ENCODE measurements at regions not wholly inside any gene's neighbourhood (a gene's known extent, or its start where the extent isn't known, plus 50 kb on each side); places are given as distances from the start of the nearest gene placed in this dataset.

DNA sequence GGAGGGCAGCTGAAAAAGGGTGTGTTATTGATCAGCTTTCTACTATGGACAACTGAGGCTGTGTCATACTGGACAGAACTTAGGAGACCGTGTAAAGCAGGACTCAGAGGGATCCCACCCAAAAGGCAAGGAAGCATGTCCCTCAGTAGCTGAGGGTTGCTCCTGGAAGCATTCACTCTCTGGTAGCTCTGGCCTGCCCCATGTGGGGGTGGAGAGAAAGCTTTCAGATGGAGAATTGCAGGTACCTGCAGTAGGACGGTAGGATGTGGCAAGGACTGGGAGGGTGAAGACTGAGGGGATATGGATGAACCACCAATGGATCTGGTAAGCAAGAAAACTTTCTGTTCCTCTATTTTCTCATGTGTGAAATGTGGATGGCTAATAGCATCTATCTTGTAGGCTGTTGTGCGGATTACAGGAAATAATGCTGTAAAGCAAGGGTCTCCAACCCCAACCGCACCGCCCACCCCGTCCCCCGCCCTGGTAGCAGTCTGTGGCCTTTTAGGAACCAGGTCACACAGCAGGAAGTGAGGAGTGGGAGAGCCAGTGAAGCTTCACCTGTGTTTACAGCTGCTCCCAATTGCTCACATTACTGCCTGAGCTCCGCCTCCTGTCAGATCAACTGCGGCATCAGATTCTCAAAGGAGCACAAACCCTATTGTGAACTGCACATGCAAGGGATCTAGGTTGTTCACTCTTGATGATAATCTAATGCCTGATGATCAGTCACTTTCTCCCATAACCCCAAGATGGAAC lies 157.7 kb upstream of the PROK2 start:
- Histone ChIP-seq H3K27me3 (ENCODE audit: control insufficient read depth in 2 of 2, insufficient read depth in 2 of 2, low read length in 2 of 2) (no peaks in the 10 kb centered on the region), H3K4me1 (ENCODE audit: control insufficient read depth, extremely low read depth, insufficient read depth, low read length) (no peaks in the 10 kb centered on the region), H3K79me2 (ENCODE audit: control insufficient read depth, insufficient read depth, low read length) (no peaks in the 10 kb centered on the region), H3K36me3 (ENCODE audit: control insufficient read depth in 2 of 2, extremely low read depth in 1 of 2, insufficient read depth in 2 of 2, low read length in 2 of 2) (no peaks in the 10 kb centered on the region), H3K4me2 (ENCODE audit: insufficient read depth, low read length) (no peak overlapping the region), H3K27ac (ENCODE audit: insufficient read depth, low read depth, low read length) (no peak overlapping the region), H3K9me3 (replicated peaks; ENCODE audit: control insufficient read depth, insufficient read depth, low read length) (no peaks in the 10 kb centered on the region), H3K9ac (replicated peaks; ENCODE audit: extremely low read depth, insufficient read depth, low read length) (no peak overlapping the region), H4K20me1 (replicated peaks; ENCODE audit: control insufficient read depth, extremely low read depth, insufficient read depth, low read length) (no peaks in the 10 kb centered on the region), H3K4me3 (replicated peaks in 1 of 3; ENCODE audit: insufficient read depth in 1 of 3, low read depth in 1 of 3, low read length in 3 of 3) (no peak overlapping the region), H2AFZ (ENCODE audit: low read depth, low read length) (no peak overlapping the region), H3K9me1 (replicated peaks; ENCODE audit: control insufficient read depth, extremely low read depth, insufficient read depth, low read length) (no peaks in the 10 kb centered on the region)
- intact Hi-C loops (cut with micrococcal nuclease) (no loop called here), dilution Hi-C loops (cut with MboI; ENCODE audit: extremely low pct_ligation_motif_present, low sequenced_read_pairs) (no loop called here)
- no TSS peak for BruUV-seq (replicated peaks)
- TF ChIP-seq EZH2 (IDR thresholded peaks at IDR 0.05; ENCODE audit: borderline replicate concordance, low read depth, low read length, severe bottlenecking) (no peak), POLR2A (IDR thresholded peaks at IDR 0.05; ENCODE audit: low read depth, low read length) (no peak), JUN (IDR thresholded peaks at IDR 0.05; ENCODE audit: borderline replicate concordance, insufficient read depth, insufficient read length, low read depth) (no peak), FOS (IDR thresholded peaks at IDR 0.05; ENCODE audit: borderline replicate concordance, insufficient read depth, low read length) (no peak), GATA2 (IDR thresholded peaks at IDR 0.05; ENCODE audit: insufficient read depth, insufficient read length, low read depth, low read length) (no peak), MYC (IDR thresholded peaks at IDR 0.05; ENCODE audit: low read depth, low read length) (no peak), POLR2AphosphoS5 (IDR thresholded peaks at IDR 0.05; ENCODE audit: insufficient read depth, low read depth, low read length) (no peak)
- TF ChIP-seq, protein P1, sequence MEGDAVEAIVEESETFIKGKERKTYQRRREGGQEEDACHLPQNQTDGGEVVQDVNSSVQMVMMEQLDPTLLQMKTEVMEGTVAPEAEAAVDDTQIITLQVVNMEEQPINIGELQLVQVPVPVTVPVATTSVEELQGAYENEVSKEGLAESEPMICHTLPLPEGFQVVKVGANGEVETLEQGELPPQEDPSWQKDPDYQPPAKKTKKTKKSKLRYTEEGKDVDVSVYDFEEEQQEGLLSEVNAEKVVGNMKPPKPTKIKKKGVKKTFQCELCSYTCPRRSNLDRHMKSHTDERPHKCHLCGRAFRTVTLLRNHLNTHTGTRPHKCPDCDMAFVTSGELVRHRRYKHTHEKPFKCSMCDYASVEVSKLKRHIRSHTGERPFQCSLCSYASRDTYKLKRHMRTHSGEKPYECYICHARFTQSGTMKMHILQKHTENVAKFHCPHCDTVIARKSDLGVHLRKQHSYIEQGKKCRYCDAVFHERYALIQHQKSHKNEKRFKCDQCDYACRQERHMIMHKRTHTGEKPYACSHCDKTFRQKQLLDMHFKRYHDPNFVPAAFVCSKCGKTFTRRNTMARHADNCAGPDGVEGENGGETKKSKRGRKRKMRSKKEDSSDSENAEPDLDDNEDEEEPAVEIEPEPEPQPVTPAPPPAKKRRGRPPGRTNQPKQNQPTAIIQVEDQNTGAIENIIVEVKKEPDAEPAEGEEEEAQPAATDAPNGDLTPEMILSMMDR (IDR thresholded peaks at IDR 0.05; ENCODE audit: extremely low read depth in 1 of 2, insufficient read depth in 1 of 2, low read depth in 1 of 2, low read length in 2 of 2) = no peak
- TF ChIP-seq, protein P2, sequence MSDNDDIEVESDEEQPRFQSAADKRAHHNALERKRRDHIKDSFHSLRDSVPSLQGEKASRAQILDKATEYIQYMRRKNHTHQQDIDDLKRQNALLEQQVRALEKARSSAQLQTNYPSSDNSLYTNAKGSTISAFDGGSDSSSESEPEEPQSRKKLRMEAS (IDR thresholded peaks at IDR 0.05; ENCODE audit: insufficient read depth, insufficient read length) = no peak
- FAIRE-seq = no peak
- ChIA-PET CTCF (interaction anchor here (1.2 kb wide), 1 partner anchor 13 kb away, joined by 3 read pairs; no protein-coding TSS in a partner anchor), POLR2A (no interaction called here)
- DNase-seq (ENCODE audit: low read depth, low spot score) = no peak

Data from endothelial cell of umbilical vein (primary cell).